ENCODE measurements at regions not wholly inside any gene's neighbourhood (a gene's known extent, or its start where the extent isn't known, plus 50 kb on each side); places are given as distances from the start of the nearest gene placed in this dataset.

DNA sequence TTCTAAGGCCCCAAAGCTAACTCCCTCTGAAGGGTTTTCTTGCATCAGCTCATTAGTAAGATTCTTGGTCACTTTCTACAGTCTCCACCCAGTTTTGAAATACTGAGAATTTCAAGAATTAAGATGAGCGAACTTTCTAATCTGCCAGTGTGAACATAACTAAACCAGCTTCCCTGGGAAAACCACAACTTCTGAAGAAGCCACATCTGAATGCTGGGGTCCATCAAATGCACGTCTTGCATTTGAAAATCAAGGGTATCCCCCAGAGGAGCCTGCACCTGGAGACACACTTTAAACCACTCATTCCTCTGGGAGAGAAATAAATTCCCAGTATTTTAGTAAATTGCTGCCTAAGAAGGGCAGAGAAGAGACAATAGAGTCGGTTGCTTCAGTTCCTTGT lies 292.1 kb upstream of the CDH4 start:
- no peak for DNase-seq (ENCODE audit: low spot score)

- DNase-seq (ENCODE audit: low spot score) = no peak
These were observed 291.6 kb upstream of the CDH4 start for GRCh38 chr20:60960500-60960899.

DNA sequence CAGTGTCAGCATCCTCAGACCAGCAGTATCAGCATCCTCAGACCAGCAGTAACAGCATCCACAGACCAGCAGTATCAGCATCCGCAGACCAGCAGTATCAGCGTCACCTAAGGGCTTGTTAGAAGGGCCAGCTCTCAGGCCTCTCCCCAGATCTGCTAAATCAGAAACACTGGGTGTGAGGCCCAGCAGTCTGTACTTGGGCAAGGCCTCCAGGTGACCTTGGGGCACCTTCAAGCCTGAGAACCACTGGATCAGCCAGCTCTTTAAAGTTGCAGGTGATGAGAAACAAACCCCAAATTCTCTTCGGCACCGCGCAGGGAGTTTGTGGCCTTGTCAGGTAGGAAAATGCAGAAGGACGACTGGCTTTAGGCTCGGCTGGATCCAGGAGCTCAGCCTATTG lies 290.5 kb upstream of the CDH4 start:
- DNase-seq (ENCODE audit: low spot score) = no peak

GRCh38 chr20:60962367-60963045 lies 289.6 kb upstream of the CDH4 start:
- no peak for DNase-seq (ENCODE audit: low spot score)

DNA sequence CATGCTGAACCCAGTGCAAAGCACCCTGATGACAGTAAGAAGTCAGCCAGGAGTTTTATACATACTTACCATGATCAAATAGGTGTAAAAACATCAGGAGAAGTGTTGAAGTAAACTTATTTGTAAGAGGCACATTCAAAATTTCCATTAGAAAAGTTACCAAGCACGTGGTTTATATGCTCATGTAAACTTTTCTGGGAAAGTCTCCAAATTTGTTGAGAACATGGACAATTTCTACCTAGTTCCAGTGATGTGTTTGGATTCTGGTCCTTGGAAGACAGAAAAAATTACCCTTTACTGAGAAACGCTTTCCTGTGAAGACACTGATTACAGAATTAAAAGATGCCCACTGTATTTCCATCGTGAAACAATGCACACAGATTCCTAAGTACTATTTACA lies 288.9 kb upstream of the CDH4 start:
- DNase-seq (ENCODE audit: low spot score) = no peak

- DNase-seq (ENCODE audit: low spot score) = no peak
These were observed 287.1 kb upstream of the CDH4 start for GRCh38 chr20:60964911-60965310.

DNA sequence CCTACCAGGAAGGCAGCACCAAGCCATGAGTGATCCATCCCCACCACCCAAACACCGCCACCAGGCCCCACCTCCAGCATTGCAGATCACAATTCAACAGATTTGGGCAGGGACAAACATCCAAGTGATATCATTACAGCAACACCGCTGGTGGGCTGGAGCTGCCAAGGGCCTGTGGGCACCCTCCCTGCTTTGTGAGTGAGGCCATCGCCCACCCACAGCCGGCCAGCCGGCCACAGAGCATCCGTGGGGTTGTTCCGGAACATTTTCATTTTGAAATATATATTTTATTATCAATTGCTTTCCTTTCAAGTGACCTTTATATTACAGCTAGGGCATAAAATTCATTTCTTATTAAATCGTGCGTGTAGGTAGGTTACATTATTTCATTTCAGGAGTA lies 286.0 kb upstream of the CDH4 start:
- no peak for DNase-seq (ENCODE audit: low spot score)

GRCh38 chr20:60966766-60967165 lies 285.3 kb upstream of the CDH4 start:
- DNase-seq (ENCODE audit: low spot score) = no peak

GRCh38 chr20:60967431-60968316 lies 284.4 kb upstream of the CDH4 start:
- no peak for DNase-seq (ENCODE audit: low spot score)

- DNase-seq (ENCODE audit: low spot score) = no peak
These were observed 283.0 kb upstream of the CDH4 start for GRCh38 chr20:60968853-60969720.

- no peak for DNase-seq (ENCODE audit: low spot score)
These were observed 281.5 kb upstream of the CDH4 start for GRCh38 chr20:60970601-60971000.

DNA sequence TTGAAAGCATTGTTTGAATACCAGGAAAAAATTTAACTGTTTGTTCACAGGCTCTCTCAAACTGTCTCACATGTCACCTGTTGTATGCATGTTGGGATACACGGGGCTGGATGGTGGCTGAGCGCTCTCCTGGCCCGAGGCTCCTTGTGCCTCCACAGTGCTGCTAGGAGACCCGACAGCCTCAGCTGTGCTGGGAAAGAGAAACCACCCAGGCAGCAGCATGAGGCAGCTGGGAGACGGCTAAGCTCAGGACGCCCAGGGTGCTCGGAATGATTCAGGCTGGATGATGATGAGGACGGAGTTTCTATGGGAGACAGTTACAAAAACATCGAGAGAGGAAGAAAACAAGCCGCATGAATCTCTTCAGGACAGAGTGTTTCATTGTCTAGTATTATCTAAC lies 278.0 kb upstream of the CDH4 start:
- DNase-seq (ENCODE audit: low spot score) = no peak

DNA sequence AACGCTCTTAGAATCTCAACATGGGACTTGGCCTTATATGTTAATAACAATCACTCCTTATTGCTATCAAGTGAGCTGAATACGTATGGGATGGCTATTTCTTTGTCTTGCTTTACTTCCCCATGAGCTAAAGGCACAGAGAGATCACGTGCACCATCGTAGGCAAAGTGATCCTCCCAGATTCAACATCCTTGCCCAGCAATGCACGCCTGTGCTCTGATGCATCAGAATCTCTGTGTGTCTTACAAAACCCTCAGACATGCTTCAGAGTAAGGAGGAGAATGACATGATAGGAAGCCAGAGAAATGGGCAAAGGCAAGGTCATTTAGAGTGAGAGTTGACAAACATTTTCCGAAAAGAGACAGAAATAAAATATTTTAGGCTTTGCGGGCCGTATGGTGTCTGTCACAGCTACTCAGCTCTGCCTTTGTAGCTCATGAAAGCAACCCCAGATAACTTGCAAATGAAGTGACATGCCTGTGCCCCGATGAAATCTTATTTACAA lies 277.6 kb upstream of the CDH4 start:
- DNase-seq (ENCODE audit: low spot score) = no peak

GRCh38 chr20:60976139-60976538 lies 275.9 kb upstream of the CDH4 start:
- DNase-seq (ENCODE audit: low spot score) = no peak

DNA sequence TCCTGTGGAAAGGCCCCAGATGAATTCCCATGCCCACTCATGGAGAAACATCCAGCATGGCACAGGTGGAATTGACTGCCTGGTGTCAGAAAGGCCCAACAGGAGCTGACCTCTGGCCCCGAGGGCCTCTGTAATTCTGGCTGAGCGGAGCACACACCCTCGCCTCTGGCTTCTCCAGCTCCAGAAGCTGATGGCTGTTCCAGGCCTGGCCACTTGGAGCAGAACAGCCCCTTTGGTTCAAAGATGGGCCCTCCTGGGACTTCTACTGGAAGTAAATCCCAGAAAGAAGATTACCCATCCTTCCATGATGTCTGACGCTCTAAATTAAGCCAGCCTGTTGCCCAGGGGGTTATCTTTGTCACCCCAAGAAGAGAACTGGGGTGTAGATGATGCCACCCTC lies 275.1 kb upstream of the CDH4 start:
- no peak for DNase-seq (ENCODE audit: low spot score)

DNA sequence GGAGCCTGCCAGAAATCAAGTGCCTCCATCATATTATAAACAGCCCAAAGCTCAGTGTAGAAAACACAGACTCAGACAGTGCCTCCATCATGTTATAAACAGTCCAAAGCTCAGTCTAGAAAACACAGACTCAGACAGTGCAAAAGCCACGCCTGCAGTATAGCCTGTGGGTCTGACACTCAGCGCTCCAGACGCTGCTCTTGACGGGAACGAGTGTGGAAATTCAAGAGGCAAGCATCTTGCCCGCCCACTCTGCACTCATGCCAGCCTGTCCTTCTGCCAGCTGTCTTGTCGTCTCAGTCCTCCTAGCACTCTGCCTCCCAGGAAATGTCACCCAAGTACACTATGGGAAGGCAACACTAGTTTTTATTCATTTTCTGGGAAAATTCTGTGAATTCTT lies 274.2 kb upstream of the CDH4 start:
- no peak for DNase-seq (ENCODE audit: low spot score)

DNA sequence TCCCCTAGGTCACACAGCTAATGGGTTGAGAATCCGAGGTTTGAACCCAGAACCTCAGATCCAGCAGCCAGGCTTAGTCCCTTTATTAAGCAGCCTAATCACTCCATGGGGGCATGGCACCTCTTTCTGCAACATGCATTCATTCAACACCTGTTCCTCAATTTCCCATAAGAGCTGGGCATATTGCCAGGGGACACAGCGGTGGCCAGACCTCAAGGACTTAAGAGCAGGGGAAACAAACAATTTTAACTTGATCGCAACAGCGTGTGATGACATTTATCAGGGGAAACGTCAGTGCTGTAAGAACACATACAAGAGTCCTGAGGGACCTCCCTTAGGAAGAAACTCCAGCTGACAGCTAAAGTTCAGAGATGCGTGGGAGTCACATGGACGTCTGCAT lies 267.4 kb upstream of the CDH4 start:
- DNase-seq (ENCODE audit: low spot score) = no peak

GRCh38 chr20:60986506-60987156 lies 265.4 kb upstream of the CDH4 start:
- DNase-seq (ENCODE audit: low spot score) = no peak

DNA sequence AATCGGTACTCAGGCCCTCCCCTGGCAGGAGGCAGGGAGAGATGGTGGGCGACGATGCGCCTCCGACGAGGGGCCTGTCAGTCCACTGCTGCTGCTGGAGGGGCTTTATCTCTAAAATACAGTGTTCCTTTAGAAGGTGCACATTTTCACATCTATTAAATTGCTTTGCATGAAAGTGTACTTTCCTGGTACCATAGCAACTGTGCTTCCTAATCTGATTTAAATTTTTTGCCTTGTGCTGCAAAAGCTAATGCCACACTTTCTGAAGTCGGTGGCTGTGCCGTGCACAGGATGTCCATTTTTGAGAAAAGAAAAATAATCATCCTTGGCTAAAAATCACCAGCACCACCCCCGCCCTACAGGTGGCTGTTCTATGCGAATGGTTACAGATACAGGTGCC lies 262.0 kb upstream of the CDH4 start:
- no peak for DNase-seq (ENCODE audit: low spot score)

- DNase-seq (ENCODE audit: low spot score) = no peak
These were observed 261.4 kb upstream of the CDH4 start for GRCh38 chr20:60990643-60991042.

DNA sequence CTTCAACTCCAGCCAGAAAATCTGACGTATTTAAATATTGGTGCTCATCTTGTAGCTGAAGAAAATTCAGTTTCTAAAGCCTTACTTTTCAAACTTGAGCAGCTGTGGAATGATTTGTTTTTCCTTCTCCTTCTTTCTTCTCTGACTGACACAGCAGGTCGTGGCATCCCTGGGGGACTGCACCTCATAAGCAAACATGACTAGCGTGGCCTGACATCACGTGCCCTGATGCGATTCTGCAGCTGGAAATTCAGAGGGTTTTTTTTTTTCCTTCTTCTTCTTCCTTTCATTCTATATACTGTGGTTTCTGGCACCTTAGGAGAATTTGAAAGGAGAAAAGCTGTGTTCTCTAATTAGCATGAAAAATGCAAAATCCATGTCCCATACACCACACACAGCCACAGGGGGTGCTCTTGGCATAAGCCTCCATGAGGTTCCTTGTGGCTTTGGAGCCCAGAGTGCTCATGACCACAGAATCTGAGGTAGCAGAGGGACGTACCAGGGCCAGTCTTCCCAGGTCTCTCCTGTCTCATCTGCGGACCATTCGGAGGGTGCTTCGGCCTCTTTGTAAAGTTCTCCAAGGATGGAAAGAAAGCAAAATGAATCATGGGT lies 258.5 kb upstream of the CDH4 start:
- DNase-seq (ENCODE audit: low spot score) = peak; percentile 9

DNA sequence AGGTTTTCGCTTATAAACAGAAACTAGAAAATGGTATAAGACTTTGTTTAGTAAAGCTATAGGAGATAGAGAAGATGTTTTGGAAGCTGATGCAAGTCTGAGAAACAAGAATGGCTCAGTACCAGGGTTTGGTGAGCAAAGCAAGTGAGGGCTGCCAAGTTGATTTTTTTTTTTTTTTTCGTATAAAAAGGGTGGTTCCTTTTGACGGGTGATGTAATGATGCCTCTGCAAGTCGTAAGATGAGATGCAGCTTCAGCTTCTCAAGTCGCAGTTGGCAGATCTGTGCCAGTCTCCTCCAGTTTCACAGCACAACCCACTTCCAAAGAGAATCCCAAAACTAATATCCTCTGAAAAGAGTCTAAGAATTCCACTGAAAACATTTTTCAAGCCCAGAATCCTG lies 252.8 kb upstream of the CDH4 start:
- no peak for DNase-seq (ENCODE audit: low spot score)

Data from hepatic stellate cell (primary cell).